ENCODE measurements at regions not wholly inside any gene's neighbourhood (a gene's known extent, or its start where the extent isn't known, plus 50 kb on each side); places are given as distances from the start of the nearest gene placed in this dataset.

GRCh38 chr16:26664086-26664485, 402.6 kb upstream of the C16orf82 start:
- Histone ChIP-seq H2AFZ (ENCODE audit: control insufficient read depth, low read depth, low read length) (no peak overlapping the region), H3K27me3 (replicated peaks in 1 of 2; ENCODE audit: control insufficient read depth in 2 of 2, insufficient read depth in 2 of 2, low read length in 1 of 2) (no peaks in the 10 kb centered on the region), H3K4me3 (no peak overlapping the region), H3K27ac (ENCODE audit: control insufficient read depth, insufficient read depth) (no peak overlapping the region), H3K36me3 (ENCODE audit: control insufficient read depth in 2 of 2, insufficient read depth in 2 of 2, low read length in 1 of 2) (no peaks in the 10 kb centered on the region), H3K9me3 (replicated peaks; ENCODE audit: control insufficient read depth, insufficient read depth, low read length) (no peaks in the 10 kb centered on the region), H3K4me2 (ENCODE audit: control insufficient read depth, insufficient read depth) (no peak overlapping the region), H3K4me1 (ENCODE audit: control insufficient read depth, insufficient read depth, low read length) (no peaks in the 10 kb centered on the region), H4K20me1 (ENCODE audit: control insufficient read depth, insufficient read depth) (no peaks in the 10 kb centered on the region), H3K9ac (ENCODE audit: control insufficient read depth, insufficient read depth, low read length) (no peak overlapping the region), H3K79me2 (ENCODE audit: control insufficient read depth, insufficient read depth, low read length) (no peaks in the 10 kb centered on the region)
- ChIA-PET RAD21 (ENCODE audit: unreplicated experiment) (no interaction called here), POLR2A (no interaction called here), CTCF (no interaction called here), SMC1A (ENCODE audit: uncharacterized antibody, unreplicated experiment) (interaction anchor here (0.6 to 1.3 kb wide), 2 partner anchors 18 to 448 kb away, joined by 3 read pairs; no protein-coding TSS in a partner anchor)
- TF ChIP-seq STAT1 (conservative IDR thresholded peaks at IDR 0.05) (no peak), ATF3 (IDR thresholded peaks at IDR 0.05; ENCODE audit: borderline replicate concordance, extremely low read depth, low read depth, low read length) (no peak), NFYB (IDR thresholded peaks at IDR 0.05; ENCODE audit: insufficient read depth, low read depth, low read length) (no peak), ZNF622 (IDR thresholded peaks at IDR 0.05) (no peak), ZSCAN29 (IDR thresholded peaks at IDR 0.05) (no peak), KAT2A (conservative IDR thresholded peaks at IDR 0.05; ENCODE audit: control insufficient read depth, low read depth, low read length) (no peak), TARDBP (IDR thresholded peaks at IDR 0.05; ENCODE audit: borderline replicate concordance) (no peak), IRF3 (IDR thresholded peaks at IDR 0.05) (no peak), E2F8 (IDR thresholded peaks at IDR 0.05; ENCODE audit: low read depth, partially characterized antibody) (no peak), SUZ12 (IDR thresholded peaks at IDR 0.05; ENCODE audit: unreplicated experiment) (no peak), CBX3 (IDR thresholded peaks at IDR 0.05; ENCODE audit: borderline replicate concordance, low read depth) (no peak), ZBTB40 (IDR thresholded peaks at IDR 0.05; ENCODE audit: borderline replicate concordance) (no peak), RAD21 (IDR thresholded peaks at IDR 0.05; ENCODE audit: insufficient read depth, low read depth, low read length) (no peak), ZNF384 (IDR thresholded peaks at IDR 0.05; ENCODE audit: borderline replicate concordance, low read depth, low read length) (no peak), SRF (IDR thresholded peaks at IDR 0.05; ENCODE audit: low read depth in 2 of 2, low read length in 2 of 2) (no peak)
- FAIRE-seq = no peak
- no TSS peak for BruUV-seq (replicated peaks)
- DNase-seq (ENCODE audit: low read depth, low spot score) = no peak
- no peak for ATAC-seq
- 23% methylated on average over 4 of the region's 4 CpGs for WGBS (ENCODE audit: insufficient coverage, insufficient replicate concordance, low lambda C conversion rate, missing lambda C conversion rate)
- intact Hi-C loops (cut with micrococcal nuclease; ENCODE audit: unreplicated experiment) (no loop called here), in situ Hi-C loops (cut with MboI) (no loop called here)

Measured in GM12878 (cell line).